Stimulated activated naive CD4-positive, alpha-beta T cell (primary cell): ENCODE measurements at regions not wholly inside any gene's neighbourhood (a gene's known extent, or its start where the extent isn't known, plus 50 kb on each side); places are given as distances from the start of the nearest gene placed in this dataset.

Experiments
- DNase-seq, 6 experiments: peaks; one replicate each; lab custom pipeline; 2025; lab: John Stamatoyannopoulos, UW

DNA sequence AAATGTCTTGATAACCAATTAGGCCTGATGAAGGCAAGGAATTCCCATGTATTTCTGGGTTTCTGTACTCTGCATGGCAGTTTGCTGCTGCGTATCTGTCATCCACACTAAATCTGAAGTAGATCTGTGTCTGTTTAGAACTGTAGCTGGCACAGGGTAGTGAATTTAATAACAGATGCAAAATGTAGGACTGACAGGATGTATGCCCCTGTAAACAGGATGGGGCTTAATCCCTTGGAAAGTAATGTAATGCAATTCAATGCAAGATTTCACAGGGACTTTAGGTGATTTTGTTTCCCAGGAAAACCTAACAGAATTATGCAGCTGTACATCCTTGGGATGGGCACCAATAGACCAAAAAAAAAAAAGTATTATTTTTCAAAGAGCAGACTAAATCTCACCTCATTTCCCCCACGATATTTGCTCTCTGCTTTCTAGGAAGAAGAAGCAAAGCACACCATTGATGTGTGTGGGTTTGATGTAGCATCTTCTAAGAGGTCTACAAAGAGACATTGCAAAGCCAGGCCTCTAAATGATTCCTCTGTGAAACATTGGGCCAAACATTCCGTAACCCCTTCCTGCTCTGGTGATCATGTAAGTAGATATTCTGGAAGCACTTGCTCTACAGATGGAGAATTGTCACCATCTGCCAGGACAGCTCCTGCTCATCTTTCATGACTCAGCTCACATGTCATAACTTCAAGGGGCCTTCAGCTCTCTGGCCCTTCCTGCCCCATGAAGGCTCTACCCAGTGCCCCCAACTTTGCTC lies 464.3 kb upstream of the RGMA start:
- DNase-seq, result no peak

GRCh38 chr15:93543093-93543492 lies 454.1 kb upstream of the RGMA start:
- DNase-seq, result no peak

- no peak for DNase-seq
Observed at GRCh38 chr15:93527374-93528050, 438.5 kb upstream of the RGMA start.

GRCh38 chr15:93524432-93524831 lies 435.4 kb upstream of the RGMA start:
- DNase-seq, result no peak

GRCh38 chr15:93523481-93523880 lies 434.5 kb upstream of the RGMA start:
- no peak for DNase-seq

DNA sequence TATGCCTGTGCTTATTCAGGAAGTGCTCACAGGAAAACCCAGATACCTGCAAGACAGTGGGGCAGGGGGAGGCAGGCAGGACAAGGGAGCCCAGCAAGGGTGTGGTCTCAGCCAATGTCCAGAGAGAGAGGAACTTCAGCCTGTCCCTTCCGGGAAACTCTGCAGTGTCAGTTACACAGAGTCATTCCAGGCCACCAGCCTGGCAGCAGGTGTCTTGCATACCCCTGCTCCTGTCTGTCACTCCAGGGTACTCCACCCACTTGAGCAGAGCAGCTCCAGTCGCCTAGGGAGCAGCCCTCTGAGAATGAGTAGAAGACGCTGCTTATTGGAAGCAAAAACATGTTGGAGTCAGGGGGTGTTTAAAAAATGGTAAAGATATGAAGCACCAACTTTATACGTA lies 431.2 kb upstream of the RGMA start:
- no peak for DNase-seq

GRCh38 chr15:93519599-93519998 lies 430.6 kb upstream of the RGMA start:
- DNase-seq, result no peak

DNA sequence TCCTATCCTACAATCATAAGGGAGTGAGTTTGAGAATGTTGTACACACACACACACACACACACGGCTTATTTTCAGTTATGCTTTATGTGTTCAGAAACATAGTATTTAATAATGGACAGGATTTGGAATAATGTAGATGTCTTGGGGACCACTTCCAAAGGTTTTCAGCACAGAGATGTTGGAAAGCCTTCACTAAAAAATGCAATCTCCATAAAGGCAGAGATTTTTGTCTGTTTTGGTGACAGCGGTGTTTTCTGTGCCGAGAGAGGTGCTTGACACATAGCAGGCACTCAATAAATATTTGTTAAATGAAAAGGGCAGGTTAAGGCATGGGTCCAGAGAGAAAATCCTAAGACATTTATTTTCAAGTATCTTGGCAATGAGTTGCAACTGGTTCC lies 428.2 kb upstream of the RGMA start:
- DNase-seq, result no peak

DNA sequence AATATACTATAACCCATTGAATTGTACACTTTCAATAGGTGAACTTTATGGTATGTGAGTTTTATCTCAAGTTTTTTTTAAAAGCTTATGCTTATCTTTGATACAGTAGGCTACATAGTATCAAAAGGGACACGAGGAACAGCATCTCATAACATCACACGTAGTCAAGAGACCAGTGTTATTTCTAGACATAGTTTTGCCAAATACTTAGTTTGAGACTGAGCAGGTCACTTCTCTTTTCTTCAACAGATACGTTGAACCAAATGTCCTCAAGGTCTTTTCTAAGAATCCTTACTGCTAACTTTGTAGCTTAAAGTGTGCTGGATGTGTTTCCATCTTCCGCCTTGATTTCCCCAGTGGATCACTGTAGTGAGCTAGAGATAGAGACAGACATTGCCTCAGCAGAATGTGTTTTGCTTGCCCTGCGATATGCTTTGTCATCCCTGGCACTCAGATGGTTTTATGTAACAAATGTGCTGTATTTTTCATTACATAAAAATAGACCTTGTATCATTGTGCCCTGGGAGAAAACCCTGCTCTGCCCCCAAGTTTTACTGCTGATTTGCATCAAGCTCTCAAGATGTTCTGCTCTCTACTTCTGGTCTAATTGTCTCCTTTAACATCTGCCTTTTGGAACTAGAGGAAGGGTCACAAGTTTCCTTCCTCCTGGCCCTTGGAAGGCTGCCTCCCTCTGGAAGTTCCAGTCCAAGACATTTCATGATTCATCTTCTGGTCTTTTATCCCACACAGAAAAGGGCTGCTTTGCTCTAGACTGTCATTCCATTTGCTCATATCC lies 426.4 kb upstream of the RGMA start:
- DNase-seq, result no peak

- DNase-seq, result no peak
Observed at GRCh38 chr15:93506646-93507045, 417.6 kb upstream of the RGMA start.

GRCh38 chr15:93505506-93505905 lies 416.5 kb upstream of the RGMA start:
- DNase-seq, result no peak

- no peak for DNase-seq
Observed at GRCh38 chr15:93501946-93502345, 412.9 kb upstream of the RGMA start.

DNA sequence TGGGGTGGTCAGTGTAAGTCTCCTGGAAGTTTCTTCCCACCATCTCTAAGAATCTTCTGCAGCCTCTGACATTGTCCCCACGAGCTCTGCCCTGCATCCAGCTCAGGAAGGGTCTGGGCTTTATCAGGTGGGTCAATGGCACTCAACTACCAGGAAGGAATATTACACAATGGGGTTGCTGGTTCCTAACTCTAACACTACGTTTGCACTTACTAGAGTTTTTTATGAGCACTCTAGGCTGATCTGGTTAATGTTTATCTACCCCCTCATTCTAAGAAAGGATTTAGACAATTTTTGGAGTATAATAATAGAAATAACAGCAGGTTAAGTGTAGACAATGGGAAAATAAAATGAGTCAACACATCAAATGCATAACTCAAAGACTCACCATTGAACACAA lies 411.1 kb upstream of the RGMA start:
- DNase-seq, result no peak

DNA sequence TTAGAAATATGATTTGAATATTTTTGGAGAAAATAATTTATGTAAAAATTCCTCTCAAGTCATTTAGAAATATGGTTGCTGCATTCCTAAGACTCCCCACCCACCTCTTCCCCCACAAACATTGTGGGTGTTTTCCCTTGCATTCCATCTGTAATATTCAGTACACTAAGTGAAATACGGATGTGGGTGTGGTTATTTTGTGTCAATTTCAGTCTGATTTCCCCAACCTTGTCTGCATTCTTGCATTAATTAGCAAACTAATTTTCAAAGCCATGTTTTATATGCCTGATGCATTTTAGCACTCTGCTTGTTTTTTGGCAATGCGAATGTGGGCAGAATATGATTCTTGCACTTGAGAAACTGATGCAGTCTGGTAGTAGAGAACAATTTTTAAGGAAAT lies 408.3 kb upstream of the RGMA start:
- DNase-seq, result no peak

- DNase-seq, result no peak
Observed at GRCh38 chr15:93496888-93497287, 407.9 kb upstream of the RGMA start.

- no peak for DNase-seq
Observed at GRCh38 chr15:93495799-93496637, 407.0 kb upstream of the RGMA start.

GRCh38 chr15:93493172-93493571 lies 404.2 kb upstream of the RGMA start:
- no peak for DNase-seq

GRCh38 chr15:93491291-93491690 lies 402.3 kb upstream of the RGMA start:
- DNase-seq, result no peak

GRCh38 chr15:93488296-93488713 lies 399.3 kb upstream of the RGMA start:
- no peak for DNase-seq

- DNase-seq, result no peak
Observed at GRCh38 chr15:93486407-93487117, 397.6 kb upstream of the RGMA start.
